ENCODE measurements at regions not wholly inside any gene's neighbourhood (a gene's known extent, or its start where the extent isn't known, plus 50 kb on each side); places are given as distances from the start of the nearest gene placed in this dataset.

DNA sequence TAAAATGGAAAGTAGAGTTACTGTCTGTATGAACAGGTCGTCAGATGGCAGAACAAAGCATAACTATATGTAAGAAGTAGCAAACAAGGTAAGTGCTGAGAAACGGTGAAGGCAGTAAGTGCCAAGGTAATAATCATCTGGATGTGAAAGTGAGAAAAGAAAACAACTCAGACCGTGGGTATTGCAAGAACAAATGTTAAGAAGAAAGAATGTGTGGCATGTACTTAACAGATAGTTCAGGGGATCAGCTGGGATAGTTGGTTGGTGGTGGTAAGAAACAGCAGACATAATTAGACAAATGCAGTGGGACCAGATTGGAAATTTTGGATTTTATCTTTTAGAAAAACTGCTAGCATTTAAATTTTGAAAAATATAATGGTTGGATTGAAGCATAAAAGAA is 375.8 kb upstream of the NXPH2 start:
- WGBS, 2 donors = 10 to 14% methylated on average over 3 of the region's 3 CpGs
- FAIRE-seq (no peak), DNase-seq (no peak), ATAC-seq (no peak)
- H3K27me3 ChIP-seq = no peaks in the 10 kb centered on the region
- TF ChIP-seq CTCF (IDR thresholded peaks at IDR 0.05) = no peak
- intact Hi-C loops (cut with DNase I) = no loop called here
- no peak overlapping the region for H3K27ac ChIP-seq
- no peaks in the 10 kb centered on the region for H3K4me1 ChIP-seq
- H3K36me3 ChIP-seq = no peaks in the 10 kb centered on the region
- H3K9me3 ChIP-seq = no peaks in the 10 kb centered on the region
- H3K4me3 ChIP-seq = no peak overlapping the region

- H3K9me3 ChIP-seq = no peaks in the 10 kb centered on the region
- DNase-seq = no peak
- H3K4me3 ChIP-seq = no peak overlapping the region
- H3K4me1 ChIP-seq = no peaks in the 10 kb centered on the region
- ATAC-seq = no peak
- FAIRE-seq = no peak
- TF ChIP-seq CTCF (IDR thresholded peaks at IDR 0.05) = no peak
- WGBS, 2 donors = 30 to 34% methylated on average over 2 of the region's 2 CpGs
- intact Hi-C loops (cut with DNase I) = no loop called here
- no peaks in the 10 kb centered on the region for H3K36me3 ChIP-seq
- no peaks in the 10 kb centered on the region for H3K27me3 ChIP-seq
- no peak overlapping the region for H3K27ac ChIP-seq
These were observed 362.2 kb upstream of the NXPH2 start for GRCh38 chr2:139142252-139142880.

DNA sequence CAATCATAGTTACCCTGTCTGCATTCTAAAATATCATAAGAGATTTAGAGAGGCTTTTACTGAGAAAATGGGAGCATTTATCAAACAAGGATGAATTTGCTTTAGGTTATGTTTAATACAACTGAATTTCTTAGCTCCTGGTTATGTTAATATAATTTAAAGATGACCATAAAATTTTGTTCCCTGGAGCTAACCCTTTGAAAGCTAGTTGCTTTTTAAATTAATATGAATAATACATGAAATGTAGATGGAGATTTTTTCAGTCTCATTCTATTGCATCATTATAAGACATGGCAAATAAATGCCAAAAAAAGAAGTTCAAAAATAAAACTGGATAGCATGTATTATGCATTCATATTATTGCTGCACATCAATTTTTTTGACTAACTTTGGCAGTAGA is 344.1 kb upstream of the NXPH2 start:
- Histone ChIP-seq H3K4me1 (no peaks in the 10 kb centered on the region), H3K36me3 (no peaks in the 10 kb centered on the region), H3K27me3 (no peaks in the 10 kb centered on the region), H3K27ac (no peak overlapping the region), H3K4me3 (no peak overlapping the region), H3K9me3 (no peaks in the 10 kb centered on the region)
- ATAC-seq = no peak
- TF ChIP-seq CTCF (IDR thresholded peaks at IDR 0.05) = no peak
- FAIRE-seq = no peak
- no peak for DNase-seq
- intact Hi-C loops (cut with DNase I) = no loop called here

- TF ChIP-seq CTCF (IDR thresholded peaks at IDR 0.05) = no peak
- no peaks in the 10 kb centered on the region for H3K27me3 ChIP-seq
- no peak overlapping the region for H3K4me3 ChIP-seq
- ATAC-seq (no peak), FAIRE-seq (no peak), DNase-seq (no peak)
- H3K27ac ChIP-seq = no peak overlapping the region
- H3K9me3 ChIP-seq = no peaks in the 10 kb centered on the region
- H3K4me1 ChIP-seq = no peaks in the 10 kb centered on the region
- H3K36me3 ChIP-seq = no peaks in the 10 kb centered on the region
- 13 to 16% methylated on average over 1 of the region's 1 CpG for WGBS, 2 donors
- intact Hi-C loops (cut with DNase I) = no loop called here
These were observed 343.6 kb upstream of the NXPH2 start for GRCh38 chr2:139123795-139124194.

GRCh38 chr2:139122711-139123158 is 342.5 kb upstream of the NXPH2 start:
- TF ChIP-seq CTCF (IDR thresholded peaks at IDR 0.05) = no peak
- intact Hi-C loops (cut with DNase I) = no loop called here
- no peaks in the 10 kb centered on the region for H3K9me3 ChIP-seq
- no peak for FAIRE-seq
- no peak overlapping the region for H3K4me3 ChIP-seq
- H3K27me3 ChIP-seq = no peaks in the 10 kb centered on the region
- no peaks in the 10 kb centered on the region for H3K4me1 ChIP-seq
- no peak overlapping the region for H3K27ac ChIP-seq
- H3K36me3 ChIP-seq = no peaks in the 10 kb centered on the region
- no peak for DNase-seq
- ATAC-seq = no peak
- 54 to 64% methylated on average over 7 of the region's 7 CpGs for WGBS, 2 donors

Data from pancreas (tissue), 10 donors.